CD4-positive, alpha-beta T cell (primary cell): ENCODE measurements at regions not wholly inside any gene's neighbourhood (a gene's known extent, or its start where the extent isn't known, plus 50 kb on each side); places are given as distances from the start of the nearest gene placed in this dataset.

Experiments used
- ATAC-seq: fragments of 200-7000 bp; cut with Tn5 transposase; one replicate; pipeline ENCODE4 v1.10.0; 2022; ENCODE audit warnings: mild to moderate bottlenecking; ENCODE audit not compliant: poor library complexity
- CTCF ChIA-PET: fragments of 350-600 bp; sonication (Branson Sonifier 250); formaldehyde crosslinking; loops from one replicate; lab custom pipeline; 2021; ENCODE audit warnings: antibody characterized with exemption, inconsistent platforms; lab: Charles Lee
- POLR2A ChIA-PET: fragments of 350-600 bp; sonication (Branson Sonifier 250); formaldehyde crosslinking; loops from one replicate; lab custom pipeline; 2021; ENCODE audit warnings: antibody characterized with exemption, inconsistent platforms; lab: Charles Lee
- DNase-seq, 14 experiments: peaks; one replicate each; pipeline ENCODE4 v3.0.0-alpha.2; 2013 to 2020; ENCODE audit warnings: mixed read lengths in 2 of 14
- H3K27ac ChIP-seq, 2 donors: one replicate each; pipeline versions ENCODE4 v1.5.1 to v1.7.0; 2013; ENCODE audit warnings: low read length in 2 of 2, low read depth in 1 of 2, mild to moderate bottlenecking in 1 of 2
- H3K27me3 ChIP-seq, 2 experiments: 1 replicate in 1 of 2; 2 replicates in 1 of 2; pipeline versions ENCODE4 v1.6.1 to v1.7.0; 2013; ENCODE audit warnings: low read length in 2 of 2, control low read depth in 1 of 2, mild to moderate bottlenecking in 1 of 2, moderate library complexity in 1 of 2; ENCODE audit not compliant: insufficient read depth in 2 of 2, control insufficient read depth in 1 of 2
- H3K36me3 ChIP-seq: one replicate; pipeline ENCODE4 v1.6.1; 2013; ENCODE audit warnings: low read length, control low read depth; ENCODE audit not compliant: insufficient read depth
- H3K4me1 ChIP-seq: one replicate; pipeline ENCODE4 v1.6.1; 2013; ENCODE audit warnings: low read length, control low read depth; ENCODE audit not compliant: insufficient read depth
- H3K4me3 ChIP-seq: one replicate; pipeline ENCODE4 v1.5.1; 2013; ENCODE audit warnings: mild to moderate bottlenecking, low read length, moderate library complexity
- H3K9me3 ChIP-seq, 2 experiments: 1 replicate in 1 of 2; 2 replicates in 1 of 2; pipeline versions ENCODE4 v1.6.1 to v1.7.0; 2013; ENCODE audit warnings: low read length in 2 of 2, mild to moderate bottlenecking in 2 of 2, control low read depth in 1 of 2, moderate library complexity in 1 of 2; ENCODE audit not compliant: control insufficient read depth in 1 of 2, insufficient read depth in 1 of 2
- H3K27ac Mint-ChIP-seq: one replicate; pipeline ENCODE4 v1.8.0; 2020; ENCODE audit warnings: mixed read lengths
- H3K27me3 Mint-ChIP-seq: one replicate; pipeline ENCODE4 v1.8.0; 2021; ENCODE audit warnings: mixed read lengths
- H3K36me3 Mint-ChIP-seq: one replicate; pipeline ENCODE4 v1.8.0; 2021; ENCODE audit warnings: low read depth, mixed read lengths
- H3K4me1 Mint-ChIP-seq: one replicate; pipeline ENCODE4 v1.8.0; 2021; ENCODE audit warnings: low read depth, mixed read lengths
- H3K4me3 Mint-ChIP-seq: one replicate; pipeline ENCODE4 v1.8.0; 2020; ENCODE audit warnings: mild to moderate bottlenecking, mixed read lengths
- H3K9me3 Mint-ChIP-seq: one replicate; pipeline ENCODE4 v1.8.0; 2020; ENCODE audit warnings: mixed read lengths
- intact Hi-C, 2 experiments: fragments of 100-400 bp; cut with DNase I in 1 of 2; cut with micrococcal nuclease in 1 of 2; formaldehyde crosslinking; loops; one replicate each; pipeline versions ENCODE4 v1.15.1 to v1.9.0; 2023 to 2025; cut with DNase I, micrococcal nuclease
- TF ChIP-seq, protein P1 (sequence below): fragments of 200-600 bp; IDR thresholded peaks from one replicate; pipeline ENCODE4 v1.8.0; 2022; ENCODE audit warnings: antibody characterized with exemption, mild to moderate bottlenecking

DNA sequence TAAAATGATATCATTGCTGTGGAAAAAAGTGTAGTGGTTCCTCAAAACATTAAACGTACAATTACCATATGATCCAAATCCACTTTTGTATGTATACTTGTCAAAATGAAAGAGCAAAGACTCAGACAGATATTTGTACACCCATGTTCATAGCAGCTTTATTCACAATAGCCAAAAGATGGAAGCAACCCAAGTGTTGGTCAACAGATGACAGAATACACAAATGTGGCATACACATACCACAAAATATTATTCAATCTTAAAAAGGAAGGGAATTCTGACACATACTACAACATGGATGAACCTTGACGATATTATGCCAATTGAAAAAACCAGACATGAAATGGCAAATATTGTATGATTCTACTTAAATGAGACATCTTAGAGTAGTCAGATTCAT, 524.5 kb upstream of the WWC1 start:
- intact Hi-C loops = no loop called here
- Mint-ChIP-seq H3K9me3 (no peaks in the 10 kb centered on the region), H3K27me3 (no peaks in the 10 kb centered on the region), H3K27ac (no peak overlapping the region), H3K36me3 (no peaks in the 10 kb centered on the region), H3K4me1 (no peaks in the 10 kb centered on the region), H3K4me3 (no peak overlapping the region)
- H3K4me1 ChIP-seq = no peaks in the 10 kb centered on the region
- ATAC-seq (no peak), DNase-seq (no peak)
- H3K27ac ChIP-seq = no peak overlapping the region
- TF ChIP-seq, protein P1, sequence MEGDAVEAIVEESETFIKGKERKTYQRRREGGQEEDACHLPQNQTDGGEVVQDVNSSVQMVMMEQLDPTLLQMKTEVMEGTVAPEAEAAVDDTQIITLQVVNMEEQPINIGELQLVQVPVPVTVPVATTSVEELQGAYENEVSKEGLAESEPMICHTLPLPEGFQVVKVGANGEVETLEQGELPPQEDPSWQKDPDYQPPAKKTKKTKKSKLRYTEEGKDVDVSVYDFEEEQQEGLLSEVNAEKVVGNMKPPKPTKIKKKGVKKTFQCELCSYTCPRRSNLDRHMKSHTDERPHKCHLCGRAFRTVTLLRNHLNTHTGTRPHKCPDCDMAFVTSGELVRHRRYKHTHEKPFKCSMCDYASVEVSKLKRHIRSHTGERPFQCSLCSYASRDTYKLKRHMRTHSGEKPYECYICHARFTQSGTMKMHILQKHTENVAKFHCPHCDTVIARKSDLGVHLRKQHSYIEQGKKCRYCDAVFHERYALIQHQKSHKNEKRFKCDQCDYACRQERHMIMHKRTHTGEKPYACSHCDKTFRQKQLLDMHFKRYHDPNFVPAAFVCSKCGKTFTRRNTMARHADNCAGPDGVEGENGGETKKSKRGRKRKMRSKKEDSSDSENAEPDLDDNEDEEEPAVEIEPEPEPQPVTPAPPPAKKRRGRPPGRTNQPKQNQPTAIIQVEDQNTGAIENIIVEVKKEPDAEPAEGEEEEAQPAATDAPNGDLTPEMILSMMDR = no peak
- no peak overlapping the region for H3K4me3 ChIP-seq
- no peaks in the 10 kb centered on the region for H3K36me3 ChIP-seq
- POLR2A ChIA-PET = no interaction called here
- H3K27me3 ChIP-seq = peaks cover 0 to 2% of the 10 kb centered on the region in 2 experiments
- CTCF ChIA-PET = no interaction called here
- H3K9me3 ChIP-seq = no peaks in the 10 kb centered on the region

DNA sequence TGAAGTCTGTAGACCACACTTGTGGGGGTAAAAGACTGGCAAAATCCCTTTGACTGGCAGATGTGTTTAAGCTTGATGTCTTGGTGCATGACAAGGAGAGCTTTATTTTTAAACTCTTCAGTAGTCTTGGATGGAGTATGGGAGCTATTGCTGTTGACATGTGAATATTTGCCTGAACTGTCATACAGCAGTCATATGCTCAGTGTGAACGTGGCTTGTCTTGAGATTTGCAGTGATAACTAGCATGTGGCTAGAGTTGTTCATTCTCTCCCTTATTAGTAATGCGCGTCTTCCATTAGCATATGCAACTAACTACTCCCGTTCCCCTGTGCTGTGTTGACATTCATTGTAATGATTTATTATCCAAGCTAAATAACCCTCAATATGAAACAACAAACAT, 523.6 kb upstream of the WWC1 start:
- Mint-ChIP-seq H3K4me3 (no peak overlapping the region), H3K27ac (no peak overlapping the region), H3K9me3 (no peaks in the 10 kb centered on the region), H3K4me1 (no peaks in the 10 kb centered on the region), H3K27me3 (no peaks in the 10 kb centered on the region), H3K36me3 (no peaks in the 10 kb centered on the region)
- intact Hi-C loops = no loop called here
- TF ChIP-seq, protein P1 = no peak
- Histone ChIP-seq H3K4me1 (no peaks in the 10 kb centered on the region), H3K4me3 (no peak overlapping the region), H3K36me3 (no peaks in the 10 kb centered on the region), H3K9me3 (no peaks in the 10 kb centered on the region), H3K27me3 (peaks cover 0 to 2% of the 10 kb centered on the region in 2 experiments), H3K27ac (no peak overlapping the region)
- CTCF ChIA-PET = no interaction called here
- POLR2A ChIA-PET = no interaction called here
- ATAC-seq (no peak), DNase-seq (no peak)

DNA sequence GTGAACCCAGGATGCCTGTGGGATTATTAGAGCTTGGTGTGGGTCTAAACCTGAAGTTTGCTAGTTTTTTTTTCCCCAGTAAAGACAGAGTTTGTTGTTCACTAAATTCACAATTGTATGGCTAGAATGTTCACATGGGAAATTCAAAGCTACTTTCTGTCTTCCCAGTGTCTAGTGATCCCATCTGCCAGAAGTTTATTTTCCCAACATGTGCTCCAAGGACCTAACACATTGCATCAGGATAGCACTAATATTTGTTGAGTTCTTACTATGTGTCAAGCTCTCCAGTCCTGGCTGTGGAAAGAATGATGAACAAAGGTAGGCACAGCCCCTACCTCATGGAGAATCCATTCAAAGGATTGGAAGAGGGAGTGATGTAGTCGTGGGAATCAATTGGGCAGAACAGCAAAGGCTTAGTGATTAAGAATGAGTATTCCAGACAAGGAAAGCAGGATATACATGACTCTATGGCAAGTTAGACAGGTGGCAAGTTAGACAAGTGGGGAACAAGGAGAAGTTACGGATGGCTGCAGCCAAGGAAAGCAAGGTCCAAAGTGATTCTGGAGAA, 521.5 kb upstream of the WWC1 start:
- H3K36me3 Mint-ChIP-seq = no peaks in the 10 kb centered on the region
- CTCF ChIA-PET = no interaction called here
- H3K4me1 Mint-ChIP-seq = no peaks in the 10 kb centered on the region

More for the DNA sequence above, 521.5 kb upstream of the WWC1 start:
- no peak overlapping the region for H3K4me3 Mint-ChIP-seq
- DNase-seq = no peak
- Histone ChIP-seq H3K27ac (no peak overlapping the region), H3K36me3 (no peaks in the 10 kb centered on the region), H3K4me3 (no peak overlapping the region), H3K4me1 (no peaks in the 10 kb centered on the region), H3K27me3 (peaks cover 0 to 2% of the 10 kb centered on the region in 2 experiments), H3K9me3 (no peaks in the 10 kb centered on the region)
- intact Hi-C loops = no loop called here
- H3K9me3 Mint-ChIP-seq = no peaks in the 10 kb centered on the region
- no peaks in the 10 kb centered on the region for H3K27me3 Mint-ChIP-seq
- ATAC-seq = no peak
- POLR2A ChIA-PET = no interaction called here
- TF ChIP-seq, protein P1 = no peak
- no peak overlapping the region for H3K27ac Mint-ChIP-seq
